GM12874 (cell line): ENCODE measurements at regions not wholly inside any gene's neighbourhood (a gene's known extent, or its start where the extent isn't known, plus 50 kb on each side); places are given as distances from the start of the nearest gene placed in this dataset.

Source experiments
- TF ChIP-seq, protein P1 (sequence below): IDR thresholded peaks from 2 replicates; pipeline ENCODE4 v1.5.1; 2011; ENCODE audit warnings: low read depth, mild to moderate bottlenecking, control low read depth, low read length, moderate library complexity; ENCODE audit not compliant: insufficient read depth

DNA sequence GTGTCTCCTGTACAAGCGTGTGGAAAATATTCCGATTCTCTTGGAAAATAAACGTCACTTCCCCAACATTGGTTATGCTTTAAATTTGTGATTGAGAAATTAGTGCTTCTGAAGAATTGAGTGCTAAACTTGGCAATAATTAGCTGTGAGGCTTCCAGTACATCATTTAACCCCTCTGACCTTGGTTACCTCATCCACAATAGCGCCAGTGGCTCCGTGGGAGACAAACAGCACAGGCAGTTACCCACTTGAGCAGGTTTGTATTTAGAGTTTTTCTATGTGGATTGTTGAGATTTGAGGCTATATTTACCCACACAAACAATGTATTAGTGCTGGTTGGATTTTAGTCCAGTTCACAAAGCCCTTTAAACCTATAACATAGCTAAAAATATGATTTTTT lies 476.5 kb downstream of the NKX6-1 start:
- TF ChIP-seq, protein P1, sequence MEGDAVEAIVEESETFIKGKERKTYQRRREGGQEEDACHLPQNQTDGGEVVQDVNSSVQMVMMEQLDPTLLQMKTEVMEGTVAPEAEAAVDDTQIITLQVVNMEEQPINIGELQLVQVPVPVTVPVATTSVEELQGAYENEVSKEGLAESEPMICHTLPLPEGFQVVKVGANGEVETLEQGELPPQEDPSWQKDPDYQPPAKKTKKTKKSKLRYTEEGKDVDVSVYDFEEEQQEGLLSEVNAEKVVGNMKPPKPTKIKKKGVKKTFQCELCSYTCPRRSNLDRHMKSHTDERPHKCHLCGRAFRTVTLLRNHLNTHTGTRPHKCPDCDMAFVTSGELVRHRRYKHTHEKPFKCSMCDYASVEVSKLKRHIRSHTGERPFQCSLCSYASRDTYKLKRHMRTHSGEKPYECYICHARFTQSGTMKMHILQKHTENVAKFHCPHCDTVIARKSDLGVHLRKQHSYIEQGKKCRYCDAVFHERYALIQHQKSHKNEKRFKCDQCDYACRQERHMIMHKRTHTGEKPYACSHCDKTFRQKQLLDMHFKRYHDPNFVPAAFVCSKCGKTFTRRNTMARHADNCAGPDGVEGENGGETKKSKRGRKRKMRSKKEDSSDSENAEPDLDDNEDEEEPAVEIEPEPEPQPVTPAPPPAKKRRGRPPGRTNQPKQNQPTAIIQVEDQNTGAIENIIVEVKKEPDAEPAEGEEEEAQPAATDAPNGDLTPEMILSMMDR: no peak

DNA sequence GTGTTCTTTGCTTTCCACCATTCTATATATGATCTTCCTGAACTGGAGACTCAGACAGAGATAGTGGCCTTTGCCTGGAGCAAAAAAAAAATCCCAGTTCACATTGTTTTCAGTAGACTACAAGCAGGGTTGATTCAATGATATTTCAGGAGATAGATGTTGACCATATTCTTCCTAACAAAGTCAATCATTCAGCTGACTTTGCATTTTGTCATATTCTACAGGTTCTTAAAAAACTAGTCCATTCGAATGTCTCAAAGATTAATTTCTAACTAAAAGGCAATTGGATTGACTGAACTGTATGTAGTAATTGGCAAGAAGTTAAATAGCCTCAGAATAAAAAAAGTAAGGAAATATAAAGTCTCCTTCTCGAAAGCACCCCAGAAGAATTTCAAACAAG lies 479.5 kb downstream of the NKX6-1 start:
- TF ChIP-seq, protein P1: no peak

DNA sequence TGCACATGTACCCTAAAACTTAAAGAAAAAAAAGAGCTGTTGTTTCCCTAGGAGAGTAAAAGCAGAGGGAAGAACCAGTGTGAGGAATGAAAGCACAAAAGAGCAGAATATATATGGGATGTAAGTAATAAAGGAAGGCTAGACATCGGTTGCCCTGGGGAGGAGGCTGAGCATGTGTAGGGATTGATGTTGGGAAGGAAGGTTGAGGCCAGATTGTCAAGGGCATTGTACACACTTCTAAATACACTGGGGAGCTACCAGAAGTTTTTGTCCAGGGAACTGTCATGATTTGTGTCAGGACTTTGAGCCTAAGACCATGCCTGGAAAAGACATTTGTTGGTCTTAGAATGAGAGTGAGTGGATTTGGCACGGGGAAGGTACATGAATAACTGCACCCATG lies 467.1 kb downstream of the GPAT3 start:
- TF ChIP-seq, protein P1: no peak

DNA sequence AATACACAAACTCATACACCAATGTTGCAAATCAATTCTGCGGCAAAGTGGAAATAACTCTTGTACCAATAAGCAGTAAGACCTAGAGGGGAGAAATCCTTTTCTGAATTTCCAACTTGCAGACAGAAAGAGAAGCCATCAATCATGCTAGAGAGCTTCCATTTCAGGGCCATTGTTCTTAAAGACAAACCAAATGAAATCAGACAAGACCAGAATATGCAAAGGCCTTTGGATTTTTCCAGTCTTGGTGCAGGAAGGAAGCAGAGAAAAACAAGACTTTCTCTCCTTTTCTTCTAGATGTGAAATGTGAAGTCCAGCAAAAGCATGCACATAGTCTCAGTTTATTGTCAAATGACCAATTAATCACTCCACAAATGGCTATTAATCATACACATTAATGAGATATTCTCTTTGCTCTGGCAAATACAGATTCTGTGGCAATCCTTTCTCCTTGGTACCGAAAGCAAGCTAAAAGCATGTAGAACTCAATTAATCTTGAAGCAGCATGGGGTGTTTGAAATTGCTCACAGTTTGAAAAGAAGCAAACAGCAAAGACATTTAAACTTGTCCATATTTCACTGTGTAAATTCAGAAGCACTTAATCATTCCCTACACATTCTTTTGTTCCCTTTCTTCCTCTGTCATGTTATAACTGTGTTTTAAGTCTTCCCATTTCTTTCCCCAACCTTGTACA lies 466.1 kb downstream of the GPAT3 start:
- TF ChIP-seq, protein P1: no peak

DNA sequence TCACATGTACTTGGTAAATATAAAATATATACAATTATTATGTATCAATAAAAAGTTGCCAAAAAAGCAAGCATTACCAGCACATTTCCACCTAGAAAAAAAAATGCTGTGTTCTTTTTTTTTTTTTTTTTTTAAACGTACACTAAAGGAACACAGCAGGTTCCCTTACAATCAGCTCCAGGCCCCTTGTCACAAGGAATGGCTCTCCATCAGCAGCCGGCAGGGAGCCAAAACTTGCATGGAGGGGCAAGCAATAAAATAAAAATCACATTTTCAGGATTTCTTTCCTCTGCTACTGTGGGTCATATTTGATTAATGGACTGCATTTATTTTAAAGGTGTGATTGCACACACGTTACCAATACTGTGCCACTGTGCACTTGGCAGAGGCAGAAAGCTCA lies 460.3 kb downstream of the GPAT3 start:
- TF ChIP-seq, protein P1: no peak

DNA sequence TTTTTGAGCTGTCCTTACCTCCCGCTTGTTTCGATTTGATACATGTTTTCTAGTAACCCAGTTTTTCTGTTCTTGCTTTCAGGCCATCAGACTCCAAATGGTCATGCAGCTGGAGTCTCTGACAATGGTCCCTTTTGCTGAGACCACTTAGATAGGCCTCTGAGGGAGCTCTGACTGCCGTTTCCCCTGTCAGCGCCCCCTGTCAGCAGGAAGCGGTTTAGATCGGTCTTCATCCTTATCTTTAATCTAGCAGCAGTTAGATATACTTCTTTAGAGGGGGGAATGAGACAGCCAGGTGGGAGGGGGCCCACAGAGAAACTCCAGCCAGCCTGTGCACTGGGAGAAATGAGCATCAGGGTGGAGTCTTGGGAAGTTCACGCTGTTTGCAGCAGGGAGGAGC lies 457.9 kb downstream of the GPAT3 start:
- TF ChIP-seq, protein P1: peak; percentile 32; the same call in 1 of the 2 replicates

DNA sequence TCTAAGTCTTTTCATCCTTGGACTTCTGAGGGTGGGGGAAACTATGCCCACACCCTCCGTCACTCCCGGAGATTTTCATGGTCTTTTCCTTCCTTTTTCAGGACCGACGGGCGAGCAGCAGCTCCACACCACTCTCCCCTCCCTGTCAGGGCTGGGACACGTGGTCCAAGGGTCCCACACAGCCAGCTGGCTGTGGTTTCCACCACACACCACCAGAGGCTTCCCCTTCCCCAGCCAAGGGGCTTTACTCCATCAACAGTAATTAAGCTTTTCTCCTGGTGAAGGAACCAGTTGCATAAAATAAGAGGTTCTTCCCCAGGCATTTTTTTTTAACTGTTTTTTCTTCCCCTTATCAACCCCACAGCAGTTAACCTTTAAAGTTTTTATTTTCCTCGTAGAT lies 453.9 kb downstream of the GPAT3 start:
- TF ChIP-seq, protein P1: no peak
